Ureter (tissue), 1 donor: ENCODE measurements at regions not wholly inside any gene's neighbourhood (a gene's known extent, or its start where the extent isn't known, plus 50 kb on each side); places are given as distances from the start of the nearest gene placed in this dataset.
"Not testable (repeated sequence)": the region's sequence is repeated elsewhere in the genome, so short reads cannot be mapped to it uniquely, and the experiment has no call there.

ENCODE experiments used
- DNase-seq: peaks from one replicate; pipeline ENCODE4 v3.0.0-alpha.2; 2020; ENCODE audit warnings: low spot score
- donor health status: DM: yes; HTN: yes; CAD: no.

GRCh38 chr13:44814161-44814560 lies 175.1 kb downstream of the NUFIP1 start:
- DNase-seq: no peak

GRCh38 chr13:44812818-44813217 lies 176.5 kb downstream of the NUFIP1 start:
- no peak for DNase-seq

GRCh38 chr13:44810061-44810840 lies 179.0 kb downstream of the NUFIP1 start:
- no peak for DNase-seq

GRCh38 chr13:44809190-44809589 lies 180.1 kb downstream of the NUFIP1 start:
- no peak for DNase-seq

GRCh38 chr13:44808185-44808584 lies 181.1 kb downstream of the NUFIP1 start:
- DNase-seq: no peak

GRCh38 chr13:44807449-44808034 lies 181.7 kb downstream of the NUFIP1 start:
- DNase-seq: no peak

- no peak for DNase-seq
These were observed 182.4 kb downstream of the NUFIP1 start for GRCh38 chr13:44806826-44807225.

- DNase-seq: no peak
These were observed 183.7 kb downstream of the NUFIP1 start for GRCh38 chr13:44805585-44805984.

- no peak for DNase-seq
These were observed 185.9 kb downstream of the NUFIP1 start for GRCh38 chr13:44803390-44803789.

GRCh38 chr13:44802491-44802890 lies 186.8 kb downstream of the NUFIP1 start:
- no peak for DNase-seq

- DNase-seq: no peak
These were observed 187.3 kb downstream of the NUFIP1 start for GRCh38 chr13:44801990-44802389.

- DNase-seq: no peak
These were observed 188.6 kb downstream of the NUFIP1 start for GRCh38 chr13:44800626-44801025.

GRCh38 chr13:44797685-44798084 lies 191.6 kb downstream of the NUFIP1 start:
- DNase-seq: no peak

- DNase-seq: no peak
These were observed 192.4 kb downstream of the NUFIP1 start for GRCh38 chr13:44796597-44797490.

- not testable (repeated sequence) for DNase-seq
These were observed 193.2 kb downstream of the NUFIP1 start for GRCh38 chr13:44796039-44796438.

- no peak for DNase-seq
These were observed 194.1 kb downstream of the NUFIP1 start for GRCh38 chr13:44795176-44795575.

- DNase-seq: no peak
These were observed 197.2 kb downstream of the NUFIP1 start for GRCh38 chr13:44792096-44792495.

- DNase-seq: no peak
These were observed 199.0 kb downstream of the NUFIP1 start for GRCh38 chr13:44790289-44790688.

GRCh38 chr13:44787617-44788016 lies 201.7 kb downstream of the NUFIP1 start:
- DNase-seq: no peak

- DNase-seq: no peak
These were observed 202.5 kb downstream of the NUFIP1 start for GRCh38 chr13:44786756-44787155.

GRCh38 chr13:44785401-44785800 lies 203.9 kb downstream of the NUFIP1 start:
- no peak for DNase-seq

GRCh38 chr13:44784708-44785080 lies 204.6 kb downstream of the NUFIP1 start:
- DNase-seq: no peak
